AG08395 (cell line): ENCODE measurements at regions not wholly inside any gene's neighbourhood (a gene's known extent, or its start where the extent isn't known, plus 50 kb on each side); places are given as distances from the start of the nearest gene placed in this dataset.
A peak's percentile ranks its signal among the peaks of the same experiment; 100 is the strongest.
"Not testable (repeated sequence)": the region's sequence is repeated elsewhere in the genome, so short reads cannot be mapped to it uniquely, and the experiment has no call there.

ENCODE experiments used
- DNase-seq: peaks from one replicate; pipeline ENCODE4 v3.0.0; 2012; ENCODE audit warnings: mixed read lengths, low spot score

DNA sequence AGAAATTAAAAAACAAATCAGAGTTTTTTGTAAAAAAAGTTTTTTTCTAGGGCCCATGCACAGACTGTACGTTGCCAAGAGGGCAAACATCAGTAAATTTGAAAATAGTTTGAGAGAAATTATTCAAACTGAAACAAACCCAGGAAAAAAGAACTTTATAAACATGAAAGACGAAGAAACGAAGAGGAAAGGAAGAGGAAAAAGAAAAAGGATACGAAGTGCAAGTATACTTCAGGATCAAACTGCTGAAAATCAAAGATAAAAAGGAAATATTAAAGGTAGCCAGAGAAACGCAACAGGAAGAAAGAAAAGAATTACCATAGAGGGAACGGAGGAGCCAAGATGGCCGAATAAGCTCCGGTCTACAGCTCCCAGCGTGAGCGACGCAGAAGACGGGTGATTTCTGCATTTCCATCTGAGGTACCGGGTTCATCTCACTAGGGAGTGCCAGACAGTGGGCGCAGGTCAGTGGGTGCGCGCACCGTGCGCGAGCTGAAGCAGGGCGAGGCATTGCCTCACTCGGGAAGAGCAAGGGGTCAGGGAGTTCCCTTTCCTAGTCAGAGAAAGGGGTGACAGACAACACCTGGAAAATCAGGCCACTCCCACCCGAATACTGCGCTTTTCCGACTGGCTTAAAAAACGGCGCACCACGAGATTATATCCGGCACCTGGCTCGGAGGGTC lies 94.4 kb upstream of the GAS1 start:
- DNase-seq: not testable (repeated sequence)

DNA sequence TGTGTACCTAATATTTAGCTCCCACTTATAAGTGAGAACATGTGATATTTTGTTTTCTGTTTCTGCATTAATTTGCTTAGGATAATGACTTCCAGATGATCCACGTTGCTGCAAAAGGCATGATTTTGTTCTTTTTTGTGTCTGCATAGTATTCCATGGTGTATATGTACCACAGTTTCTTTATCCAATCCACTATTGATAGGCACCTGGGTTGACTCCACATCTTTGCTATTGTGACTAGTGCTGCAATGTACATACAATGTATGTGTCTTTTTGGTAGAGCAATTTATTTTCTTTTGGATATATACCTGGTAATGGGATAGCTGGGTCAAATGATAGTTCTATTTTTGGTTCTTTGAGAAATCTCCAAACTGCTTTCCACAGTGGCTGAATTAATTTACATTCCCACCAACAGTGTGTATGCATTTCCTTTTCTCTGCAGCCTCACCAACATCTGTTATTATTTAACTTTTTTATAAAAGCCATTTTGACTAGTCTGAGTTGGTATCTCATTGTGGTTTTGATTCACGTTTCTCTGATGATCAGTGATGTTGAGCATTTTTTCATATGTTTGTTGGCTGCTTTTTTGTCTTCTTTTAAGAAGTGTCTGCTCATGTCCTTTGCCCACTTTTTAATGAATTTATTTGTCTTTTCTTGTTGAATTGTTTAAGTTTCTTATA lies 102.8 kb upstream of the GAS1 start:
- not testable (repeated sequence) for DNase-seq

DNA sequence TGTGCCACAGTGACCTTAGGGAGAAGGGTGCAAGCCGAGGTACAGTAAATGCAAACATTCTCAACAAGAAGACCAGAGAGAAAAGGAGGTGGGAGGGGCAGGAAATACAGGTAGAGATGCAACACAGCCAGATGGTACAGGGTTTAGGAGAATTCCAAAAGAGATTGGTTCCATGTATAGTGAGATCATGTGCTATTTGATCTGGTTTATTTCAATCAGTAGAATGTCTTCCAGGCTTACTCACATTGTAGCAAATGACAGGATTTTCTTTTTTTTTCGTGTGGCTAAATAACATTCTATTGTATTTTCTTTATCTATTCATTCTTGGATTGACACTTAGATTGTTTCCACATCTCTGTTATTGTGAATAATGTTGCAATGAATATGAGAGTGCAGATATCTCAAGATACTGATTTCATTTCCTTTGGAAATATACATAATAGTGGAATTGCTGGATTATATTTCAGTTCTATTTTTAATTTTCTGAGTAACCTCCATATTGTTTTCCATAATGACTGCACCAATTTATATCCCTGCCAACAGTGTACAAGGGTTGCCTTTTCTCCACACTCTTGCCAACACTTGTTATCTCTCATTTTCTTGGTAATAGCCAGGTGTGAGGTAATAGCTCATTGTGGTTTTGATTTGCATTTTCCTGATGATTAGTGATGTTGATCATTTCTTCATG lies 107.8 kb upstream of the GAS1 start:
- no peak for DNase-seq

DNA sequence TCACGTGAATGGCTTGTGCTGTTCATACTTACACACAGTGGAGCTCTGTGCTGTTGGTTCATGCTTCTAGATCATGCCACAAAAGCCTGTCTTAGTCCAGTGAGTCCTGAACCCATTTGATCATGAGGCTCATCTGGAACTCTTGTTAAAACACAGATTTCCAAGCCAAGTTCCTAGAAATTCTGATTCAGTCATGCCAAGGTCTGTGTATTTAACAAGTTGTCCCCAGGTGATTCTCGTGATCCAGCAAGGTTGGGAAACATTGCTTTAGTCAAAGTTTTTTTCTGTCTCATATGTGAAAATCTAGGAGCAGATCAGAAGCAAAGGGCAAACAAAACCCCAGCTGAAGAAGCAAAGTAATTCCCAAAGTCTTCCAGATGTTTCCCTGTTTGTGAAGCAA lies 112.5 kb upstream of the GAS1 start:
- no peak for DNase-seq

DNA sequence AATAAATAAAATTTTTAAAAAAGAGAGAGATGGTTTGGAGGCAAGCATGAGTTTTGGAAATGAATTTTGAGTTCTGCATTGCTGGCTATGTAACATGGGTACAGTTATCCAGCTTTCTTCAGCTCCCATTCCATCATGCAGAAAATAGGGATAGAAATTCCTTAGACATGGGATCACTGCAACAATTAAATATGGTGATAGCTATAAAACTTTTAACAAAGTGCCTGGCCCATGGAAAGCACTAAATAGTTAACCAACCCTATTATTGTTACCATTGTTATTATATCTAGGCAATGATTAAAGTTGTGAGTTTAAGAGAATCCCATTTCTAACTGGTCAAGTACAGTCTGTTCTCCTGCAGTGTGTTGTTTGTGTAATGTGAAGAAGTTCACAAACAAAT lies 115.4 kb upstream of the GAS1 start:
- DNase-seq: peak; percentile 39

DNA sequence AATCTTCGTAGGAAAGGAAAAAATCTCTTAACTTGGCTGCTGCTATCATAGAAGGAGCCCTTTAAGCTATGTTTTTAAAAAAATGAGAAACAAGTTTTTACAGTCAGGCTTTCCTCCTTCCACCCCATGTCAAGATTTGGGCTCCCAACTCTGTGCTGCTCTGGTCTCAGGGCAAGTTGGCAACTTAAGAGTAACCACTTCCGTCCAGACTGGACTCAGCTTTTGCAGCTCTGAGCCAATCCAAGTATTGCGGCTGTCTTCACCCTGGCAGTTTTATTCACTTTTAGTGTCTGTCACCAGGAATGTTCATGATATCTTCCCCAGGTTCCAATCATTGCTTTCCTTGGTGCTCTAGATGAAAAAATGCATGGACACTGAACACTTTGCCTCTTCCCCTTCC lies 115.9 kb upstream of the GAS1 start:
- peak; percentile 81 for DNase-seq

DNA sequence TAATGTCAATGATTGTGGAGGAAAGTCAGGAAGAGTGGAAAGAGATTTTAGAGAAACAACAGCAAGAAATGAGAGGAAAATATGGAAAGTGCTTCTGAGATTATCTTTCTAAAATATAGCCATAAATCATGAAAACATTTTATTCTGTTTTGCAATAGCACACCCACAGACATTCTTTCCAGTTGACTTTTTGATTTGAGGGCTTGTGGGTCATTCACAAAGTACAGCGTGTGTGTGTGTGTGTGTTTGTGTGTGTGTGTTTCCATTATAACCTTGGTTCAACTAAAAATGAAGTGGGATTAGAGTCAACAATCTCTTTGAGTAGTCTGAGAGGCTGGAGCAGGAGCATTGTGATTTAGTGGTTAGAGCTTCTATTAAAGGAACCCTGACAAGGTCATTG lies 116.6 kb upstream of the GAS1 start:
- DNase-seq: peak; percentile 60

DNA sequence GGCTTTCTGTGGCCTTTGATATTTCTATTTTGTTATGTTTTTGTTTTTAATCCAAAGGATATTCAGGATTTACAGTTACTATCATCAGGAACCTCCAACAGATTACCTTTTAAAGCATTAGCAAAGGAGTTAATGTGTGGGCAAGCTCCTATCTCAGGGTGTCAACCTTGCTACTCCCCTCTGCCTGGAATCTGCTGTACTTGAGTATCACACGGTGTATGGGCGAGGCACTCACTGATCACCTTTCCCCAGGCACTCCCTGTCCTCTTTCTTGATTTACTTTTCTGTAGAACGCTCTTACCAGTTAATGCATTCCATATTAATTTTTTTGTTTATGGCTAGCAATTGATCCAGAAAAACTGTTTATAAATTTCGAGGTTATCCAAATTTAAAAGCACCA lies 117.0 kb upstream of the GAS1 start:
- no peak for DNase-seq

DNA sequence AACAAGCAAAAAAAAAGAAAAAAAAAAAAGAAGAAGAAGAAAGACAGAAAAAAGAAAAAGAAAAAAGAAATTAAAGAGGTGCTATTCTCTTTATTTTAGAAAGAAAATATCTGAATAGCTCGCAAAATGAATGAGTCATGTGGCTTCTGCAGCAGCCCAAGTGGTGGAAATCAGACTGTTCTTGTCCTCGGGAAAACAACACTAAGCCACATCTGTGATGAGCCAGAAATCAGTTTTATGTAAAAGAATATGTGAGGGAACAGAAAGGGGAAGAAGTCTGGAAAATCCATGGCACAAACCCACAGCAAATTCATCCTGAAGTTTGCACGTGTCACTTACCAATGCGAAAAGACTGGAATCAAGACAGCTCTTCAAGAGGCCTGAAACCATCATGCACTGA lies 118.7 kb upstream of the GAS1 start:
- peak; percentile 35 for DNase-seq

DNA sequence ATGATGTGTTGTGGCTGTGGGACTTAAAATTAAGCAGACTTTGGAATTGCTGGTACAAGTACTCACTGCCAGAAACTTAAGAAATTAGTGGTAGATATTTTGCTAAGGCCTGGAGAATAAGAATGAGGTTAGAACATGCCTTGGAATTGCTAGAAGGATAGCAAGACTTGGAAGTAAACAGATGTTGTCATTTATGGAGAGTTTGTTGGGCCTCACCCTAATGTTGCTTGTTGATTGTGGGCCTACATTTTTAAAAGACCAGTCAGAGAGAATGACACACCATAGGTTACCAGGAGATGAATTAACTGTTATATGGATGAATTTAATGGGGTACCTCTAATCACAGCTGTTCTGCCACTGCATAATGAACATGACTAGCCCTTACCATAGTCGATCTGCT lies 120.1 kb upstream of the GAS1 start:
- peak; percentile 52 for DNase-seq

DNA sequence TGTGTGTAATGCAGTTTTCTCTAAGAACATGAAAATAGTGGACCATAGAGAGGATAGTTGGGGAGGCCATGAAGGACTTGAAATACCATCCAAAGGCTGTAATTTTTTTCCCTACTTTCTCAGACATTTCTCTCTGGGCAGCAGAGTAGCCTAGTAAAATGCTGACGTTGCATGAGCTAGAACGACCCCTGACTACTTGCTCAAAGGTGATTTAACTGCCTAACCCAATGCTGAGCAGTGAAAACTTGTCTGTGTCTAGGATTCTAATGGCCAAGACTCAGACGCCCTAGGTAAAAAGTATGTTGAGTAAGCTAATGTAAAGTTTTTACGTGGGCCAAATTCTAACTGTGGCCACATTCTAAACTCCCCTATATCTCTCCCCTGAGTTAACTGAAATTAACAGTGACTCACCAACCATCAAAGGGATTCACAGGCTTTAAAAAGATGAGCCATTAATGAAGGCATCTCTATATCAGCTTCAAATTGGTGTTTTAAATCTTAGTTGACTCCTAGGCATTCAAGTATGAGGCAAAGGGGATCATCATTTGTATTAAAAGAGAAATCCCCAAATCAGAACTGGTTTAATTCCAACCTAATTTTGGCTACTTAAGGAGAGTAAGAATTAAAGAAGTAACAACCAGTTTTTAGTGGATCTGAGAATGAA lies 121.0 kb upstream of the GAS1 start:
- no peak for DNase-seq

DNA sequence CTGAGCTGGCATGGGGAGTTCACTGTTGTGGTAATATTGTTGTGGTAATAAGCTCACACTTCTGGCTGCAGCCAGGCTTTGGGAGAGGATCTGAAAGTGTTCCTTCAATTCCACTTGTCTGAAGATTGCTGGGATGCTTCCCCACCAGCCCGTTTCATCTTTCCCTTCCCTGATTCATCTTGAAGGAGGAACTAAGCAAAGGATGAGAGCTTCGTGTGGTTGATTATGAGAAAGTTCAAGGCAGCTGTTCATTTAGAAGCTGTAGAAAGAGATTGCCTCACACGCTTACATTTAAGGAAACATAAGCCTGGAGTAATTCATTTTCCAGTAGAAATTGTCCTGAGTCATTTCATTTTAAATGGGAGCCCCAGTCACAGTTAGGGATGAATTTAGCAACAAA lies 122.4 kb upstream of the GAS1 start:
- peak; percentile 44 for DNase-seq

DNA sequence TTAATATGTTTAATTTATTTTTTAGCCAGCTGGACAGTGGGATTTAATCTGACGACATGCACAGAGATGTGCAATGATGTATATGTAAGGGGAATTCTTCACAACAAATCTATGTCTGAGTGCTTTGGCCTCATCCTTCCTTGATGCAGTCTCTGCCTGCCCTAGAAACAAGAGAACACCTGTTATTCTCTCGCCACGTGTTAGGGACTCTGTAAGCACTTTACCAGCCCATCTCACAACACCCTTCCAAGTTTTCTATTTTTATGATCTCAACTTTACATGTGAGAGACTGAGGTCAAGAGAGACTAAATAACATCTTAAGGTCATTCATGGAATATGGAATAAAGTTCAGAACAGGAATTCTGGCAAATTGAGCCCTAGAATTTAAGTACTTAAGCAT lies 123.0 kb upstream of the GAS1 start:
- DNase-seq: no peak

DNA sequence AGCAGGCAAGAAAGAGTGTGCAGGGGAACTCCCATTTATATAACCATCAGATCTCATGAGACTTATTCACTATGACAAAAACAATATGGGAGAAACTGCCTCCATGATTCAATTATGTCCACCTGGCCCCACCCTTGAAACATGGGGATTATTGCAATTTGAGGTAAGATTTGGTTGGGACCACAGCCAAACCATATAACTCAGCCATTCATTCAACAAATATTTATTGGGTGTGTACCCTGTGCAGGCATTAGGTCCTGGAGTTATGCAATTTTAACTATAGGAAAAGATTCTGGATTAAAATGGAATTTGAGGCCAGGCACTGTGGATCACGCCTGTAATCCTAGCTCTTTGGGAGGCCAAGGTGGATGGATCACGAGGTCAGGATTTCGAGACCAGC lies 124.2 kb upstream of the GAS1 start:
- DNase-seq: no peak

DNA sequence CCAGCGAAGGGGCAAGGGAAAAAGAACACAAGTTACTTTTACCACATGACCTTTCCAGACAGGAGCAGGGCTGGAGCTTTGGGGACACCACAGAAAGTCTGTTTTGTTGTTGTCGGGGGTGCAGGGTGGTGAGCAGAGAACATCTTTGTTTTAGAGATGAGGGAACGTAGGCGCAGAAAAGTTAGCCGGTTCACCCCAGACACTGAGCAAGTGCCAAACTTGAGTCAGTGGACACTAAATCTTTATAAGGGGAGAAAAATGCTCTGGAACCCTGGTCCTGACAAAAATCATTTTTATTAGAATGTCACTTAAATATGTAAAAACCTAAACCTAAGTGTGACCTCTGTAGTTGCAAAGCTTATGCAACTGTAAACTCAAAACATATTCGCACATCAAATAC lies 126.4 kb upstream of the GAS1 start:
- no peak for DNase-seq

DNA sequence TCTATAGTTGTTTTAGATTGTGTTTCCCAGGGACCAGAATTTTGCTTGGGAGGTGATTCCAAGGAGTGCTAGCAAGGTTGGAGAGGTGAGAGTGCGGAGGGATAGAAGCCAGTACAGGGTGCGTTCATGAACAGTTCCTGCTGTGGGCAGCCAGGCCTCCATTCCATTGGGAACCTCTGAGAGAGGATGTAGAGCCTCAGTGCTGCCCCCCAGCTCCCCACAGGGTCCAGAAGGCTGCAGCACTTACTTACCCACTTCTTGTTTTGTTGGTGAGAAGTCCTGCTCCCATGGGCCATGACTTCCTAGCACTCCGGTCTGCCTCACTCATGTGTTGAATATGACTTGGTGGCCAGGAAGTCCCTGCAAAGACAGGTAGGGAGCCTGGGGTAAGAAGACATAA lies 128.2 kb upstream of the GAS1 start:
- DNase-seq: no peak

DNA sequence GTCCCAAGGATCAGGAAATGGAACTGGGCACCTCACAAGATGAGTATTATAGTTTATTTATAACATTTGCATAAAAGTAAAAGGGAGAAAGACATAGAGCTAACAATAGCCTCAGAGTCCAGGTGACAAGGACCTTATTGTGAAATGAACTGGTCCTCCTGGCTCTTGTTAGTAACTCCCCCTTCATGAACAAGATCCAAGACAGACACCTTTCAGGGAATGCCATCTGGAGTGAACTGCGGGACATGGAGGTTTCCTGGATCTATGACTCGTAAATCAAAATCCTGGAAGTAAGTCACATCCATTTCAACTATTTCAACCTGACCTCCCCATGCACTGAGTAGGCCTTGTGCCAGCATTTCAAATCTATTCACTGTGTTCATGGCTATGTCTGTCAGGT lies 129.5 kb upstream of the GAS1 start:
- no peak for DNase-seq

DNA sequence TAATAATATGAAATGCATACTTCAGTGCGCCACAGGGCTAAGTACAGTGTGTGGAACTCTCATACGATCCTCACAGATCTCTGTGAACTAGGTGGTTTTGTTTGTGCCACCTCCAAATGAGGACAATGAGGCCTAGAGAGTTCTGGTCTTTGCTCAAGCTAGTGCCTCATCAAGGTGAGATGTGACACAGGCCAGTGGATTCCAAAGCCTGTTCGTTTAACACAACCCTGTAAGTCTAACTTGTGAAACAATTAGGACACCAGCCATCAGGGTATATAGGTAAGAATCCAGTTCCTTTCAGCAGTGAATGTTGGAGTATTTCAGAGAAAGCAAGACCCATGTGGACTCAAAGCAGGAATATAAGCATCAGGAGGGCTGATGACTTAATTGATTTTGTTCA lies 130.7 kb upstream of the GAS1 start:
- no peak for DNase-seq

DNA sequence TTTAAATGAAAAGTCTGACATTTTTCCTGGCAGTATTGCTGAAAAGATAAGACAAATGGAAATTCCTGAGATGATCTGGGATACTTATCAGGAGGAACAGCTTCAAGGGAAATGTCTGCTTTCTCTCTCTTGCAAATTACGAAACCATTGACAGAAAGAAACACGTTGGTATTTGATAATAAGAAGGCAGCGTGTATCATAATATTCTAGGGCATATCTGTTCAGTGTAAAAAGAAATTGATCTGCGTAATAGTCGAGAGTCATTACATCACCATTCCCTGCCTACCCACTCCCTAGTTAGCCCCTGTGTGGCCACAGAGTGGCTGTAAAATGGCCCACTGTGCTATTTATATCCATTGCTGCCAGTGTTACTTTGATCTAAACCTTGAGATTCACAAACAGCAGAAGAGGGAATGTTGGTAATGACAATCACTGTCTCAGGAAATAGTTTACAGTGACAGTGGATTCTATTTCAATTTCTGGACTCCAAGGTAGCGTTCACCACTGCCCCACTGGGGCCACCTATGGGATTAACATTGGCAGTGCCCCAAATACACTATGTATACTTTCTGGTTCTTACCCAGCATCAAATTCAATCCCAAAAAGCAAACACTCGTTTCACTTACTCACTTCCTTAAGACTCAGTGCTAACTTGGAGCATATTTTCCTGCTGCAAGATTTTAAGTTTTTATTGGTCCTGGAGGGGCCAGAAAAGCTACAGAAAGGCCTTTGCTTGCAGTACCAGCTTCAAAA lies 133.4 kb upstream of the GAS1 start:
- no peak for DNase-seq

DNA sequence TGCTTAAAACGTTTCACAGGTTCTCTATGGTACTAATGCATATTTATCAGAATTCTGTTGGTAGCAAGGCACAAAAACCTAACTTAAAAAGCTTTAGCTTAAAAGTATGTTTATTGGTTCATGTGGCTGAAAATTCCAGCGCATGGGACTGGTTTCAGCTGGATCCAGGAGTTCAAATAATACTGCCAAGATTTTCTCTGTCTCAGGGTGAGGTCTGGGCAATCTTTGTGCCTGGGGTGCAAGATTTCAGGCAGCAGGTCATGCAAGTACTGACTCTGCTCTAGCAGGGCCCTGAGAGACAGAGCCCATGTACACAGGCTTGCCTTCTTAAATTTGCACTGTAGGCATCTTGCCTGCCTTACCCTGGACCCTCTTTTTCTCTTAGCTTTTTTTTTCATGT lies 134.2 kb upstream of the GAS1 start:
- DNase-seq: no peak

DNA sequence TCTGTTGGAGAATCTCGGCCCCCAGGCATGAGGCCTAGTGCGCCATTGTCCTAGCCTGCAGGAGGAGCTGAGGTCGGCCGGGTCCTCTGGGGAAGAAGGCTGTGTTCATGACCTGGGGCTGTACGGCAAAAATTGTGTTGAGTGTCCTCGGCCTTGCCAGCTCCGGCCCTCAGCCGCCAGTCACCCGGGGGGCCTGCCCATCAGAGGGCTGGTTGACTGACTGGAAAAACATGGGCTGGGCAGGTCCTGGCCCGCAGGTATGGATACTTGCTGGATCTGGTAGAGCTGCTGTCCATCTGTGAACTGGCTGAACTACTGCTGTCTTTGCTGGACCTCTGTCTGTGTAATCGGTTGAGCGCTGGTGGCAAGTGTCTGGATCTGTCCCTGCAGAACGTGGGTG lies 136.7 kb upstream of the GAS1 start:
- DNase-seq: no peak

DNA sequence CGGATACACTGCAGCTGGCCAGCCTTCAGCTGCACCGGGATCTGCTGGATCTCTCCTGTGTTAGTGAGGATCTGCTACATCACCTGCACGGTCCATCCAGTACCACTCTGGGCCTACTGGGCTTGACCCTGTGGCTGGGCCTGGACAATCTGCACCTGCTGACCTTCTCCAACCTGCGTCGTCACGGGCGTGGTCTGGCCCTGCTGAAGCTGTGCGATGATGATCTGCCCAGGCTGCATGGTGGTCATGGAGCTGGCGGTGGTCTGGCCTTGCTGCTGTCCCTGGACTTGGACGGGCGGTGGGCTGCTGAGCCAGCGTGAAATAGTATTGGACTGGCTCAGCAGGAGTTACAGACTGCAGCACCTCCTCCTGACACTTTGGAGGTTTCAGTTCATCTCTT lies 137.1 kb upstream of the GAS1 start:
- DNase-seq: no peak
